Skeletal muscle satellite cell (primary cell): ENCODE measurements at regions not wholly inside any gene's neighbourhood (a gene's known extent, or its start where the extent isn't known, plus 50 kb on each side); places are given as distances from the start of the nearest gene placed in this dataset.

ENCODE experiments used
- H3K27me3 ChIP-seq: 2 replicates; pipeline ENCODE4 v1.7.0; 2013; ENCODE audit warnings: low read length; ENCODE audit not compliant: control insufficient read depth, insufficient read depth
- H3K36me3 ChIP-seq: 2 replicates; pipeline ENCODE4 v1.7.0; 2013; ENCODE audit warnings: mild to moderate bottlenecking, control low read depth, low read length; ENCODE audit not compliant: insufficient read depth
- H3K4me1 ChIP-seq: 2 replicates; pipeline ENCODE4 v1.7.0; 2013; ENCODE audit warnings: low read length; ENCODE audit not compliant: control insufficient read depth, insufficient read depth
- H3K4me2 ChIP-seq: 2 replicates; pipeline ENCODE4 v1.7.0; 2013; ENCODE audit warnings: mild to moderate bottlenecking, low read length
- H3K4me3 ChIP-seq: 2 replicates; pipeline ENCODE4 v1.7.0; 2013; ENCODE audit warnings: low read length
- H3K9ac ChIP-seq: 2 replicates; pipeline ENCODE4 v1.7.0; 2013; ENCODE audit warnings: mild to moderate bottlenecking, low read depth, low read length, moderate library complexity
- H3K9me3 ChIP-seq: replicated peaks from 2 replicates; pipeline ENCODE4 v1.7.0; 2013; ENCODE audit warnings: mild to moderate bottlenecking, control low read depth, low read length

DNA sequence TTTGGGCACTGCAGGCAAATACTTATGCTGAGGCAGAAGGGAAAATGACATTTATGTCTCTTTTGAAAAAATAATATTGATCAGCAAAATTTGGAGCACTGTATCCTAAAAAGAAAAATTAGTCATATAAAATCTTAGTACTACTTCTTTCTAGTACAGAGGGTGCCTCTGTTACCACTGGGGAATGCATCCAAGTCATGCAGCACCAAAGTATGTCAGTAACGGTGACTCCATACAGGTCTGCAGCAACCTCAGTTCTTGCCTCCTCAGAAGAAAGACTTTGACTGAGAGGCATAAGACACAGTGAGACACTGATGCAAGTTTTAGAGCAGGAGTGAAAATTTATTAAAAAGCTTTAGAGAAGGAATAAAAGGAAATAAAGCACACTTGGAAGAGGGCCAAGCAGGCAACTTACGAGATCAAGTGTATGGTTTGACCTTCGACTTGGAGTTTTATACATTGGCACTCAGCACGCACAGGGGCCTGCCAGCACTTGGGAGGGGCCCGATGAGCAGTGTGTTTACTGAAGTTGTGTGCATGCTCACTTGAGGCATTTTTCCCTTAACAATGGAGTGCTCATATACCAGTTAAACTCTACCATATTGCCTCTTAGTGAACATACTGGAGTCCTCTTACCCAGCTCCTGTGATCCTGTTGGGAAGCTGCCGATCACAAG, 1244.8 kb downstream of the EPHA7 start:
- Histone ChIP-seq H3K4me3 (no peak overlapping the region), H3K9ac (no peak overlapping the region), H3K4me2 (no peak overlapping the region), H3K9me3 (no peaks in the 10 kb centered on the region), H3K4me1 (peaks cover 5% of the 10 kb centered on the region), H3K36me3 (no peaks in the 10 kb centered on the region), H3K27me3 (no peaks in the 10 kb centered on the region)

GRCh38 chr6:92169506-92169905, 1249.9 kb downstream of the EPHA7 start:
- no peaks in the 10 kb centered on the region for H3K9me3 ChIP-seq
- no peak overlapping the region for H3K4me3 ChIP-seq
- H3K4me2 ChIP-seq, result no peak overlapping the region
- peaks cover 2% of the 10 kb centered on the region for H3K4me1 ChIP-seq
- no peak overlapping the region for H3K9ac ChIP-seq
- no peaks in the 10 kb centered on the region for H3K36me3 ChIP-seq
- no peaks in the 10 kb centered on the region for H3K27me3 ChIP-seq

- Histone ChIP-seq H3K4me2 (no peak overlapping the region), H3K9ac (no peak overlapping the region), H3K36me3 (no peaks in the 10 kb centered on the region), H3K4me1 (no peaks in the 10 kb centered on the region), H3K4me3 (no peak overlapping the region), H3K27me3 (no peaks in the 10 kb centered on the region), H3K9me3 (no peaks in the 10 kb centered on the region)
These were observed 1252.7 kb downstream of the EPHA7 start for GRCh38 chr6:92166666-92167065.

DNA sequence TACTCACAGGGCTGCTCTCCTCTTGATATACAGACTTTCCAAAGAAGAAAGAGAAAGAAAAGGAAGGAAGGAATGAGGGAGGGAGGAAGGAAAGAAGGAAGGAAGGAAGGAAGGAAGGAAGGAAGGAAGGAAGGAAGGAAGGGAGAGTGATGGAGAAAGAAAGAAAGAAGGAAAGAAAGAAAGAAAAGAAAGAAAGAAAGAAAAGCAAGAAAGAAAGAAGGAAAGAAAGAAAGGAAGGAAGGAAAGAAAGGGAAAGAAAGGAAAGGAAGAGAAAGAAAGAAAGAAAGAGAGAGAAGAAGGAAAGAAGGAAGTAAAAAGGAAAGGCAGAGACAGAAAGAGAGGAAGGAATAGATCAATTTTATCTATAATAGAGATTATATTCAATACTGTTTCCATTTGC, 1257.4 kb downstream of the EPHA7 start:
- Histone ChIP-seq H3K9me3 (no peaks in the 10 kb centered on the region), H3K27me3 (no peaks in the 10 kb centered on the region), H3K36me3 (no peaks in the 10 kb centered on the region), H3K4me3 (no peak overlapping the region), H3K4me2 (no peak overlapping the region), H3K4me1 (no peaks in the 10 kb centered on the region), H3K9ac (no peak overlapping the region)

DNA sequence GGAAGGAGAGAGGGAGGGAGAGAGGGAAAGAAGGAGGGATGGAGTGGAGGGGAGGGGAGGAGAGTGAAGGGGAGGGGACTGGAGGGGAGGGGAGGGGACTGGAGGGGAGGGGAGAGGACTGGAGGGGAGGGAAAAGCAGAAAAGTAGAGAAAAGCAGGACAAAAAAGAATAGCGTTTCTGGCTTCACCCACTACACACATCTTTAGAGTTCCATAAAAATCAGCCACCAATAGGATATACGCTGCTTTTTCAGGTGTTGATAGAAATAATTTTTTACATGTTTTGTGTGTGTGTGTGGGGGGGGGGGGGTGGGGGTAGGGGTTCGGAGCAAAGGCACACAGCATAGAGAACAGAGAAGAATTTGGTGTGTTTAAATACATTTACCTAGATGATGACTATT, 1259.1 kb downstream of the EPHA7 start:
- Histone ChIP-seq H3K36me3 (no peaks in the 10 kb centered on the region), H3K4me2 (no peak overlapping the region), H3K9me3 (no peaks in the 10 kb centered on the region), H3K9ac (no peak overlapping the region), H3K4me3 (no peak overlapping the region), H3K4me1 (no peaks in the 10 kb centered on the region), H3K27me3 (no peaks in the 10 kb centered on the region)

GRCh38 chr6:92159046-92159445, 1260.3 kb downstream of the EPHA7 start:
- Histone ChIP-seq H3K36me3 (no peaks in the 10 kb centered on the region), H3K9me3 (no peaks in the 10 kb centered on the region), H3K27me3 (no peaks in the 10 kb centered on the region), H3K4me1 (no peaks in the 10 kb centered on the region), H3K4me2 (no peak overlapping the region), H3K9ac (no peak overlapping the region), H3K4me3 (no peak overlapping the region)

DNA sequence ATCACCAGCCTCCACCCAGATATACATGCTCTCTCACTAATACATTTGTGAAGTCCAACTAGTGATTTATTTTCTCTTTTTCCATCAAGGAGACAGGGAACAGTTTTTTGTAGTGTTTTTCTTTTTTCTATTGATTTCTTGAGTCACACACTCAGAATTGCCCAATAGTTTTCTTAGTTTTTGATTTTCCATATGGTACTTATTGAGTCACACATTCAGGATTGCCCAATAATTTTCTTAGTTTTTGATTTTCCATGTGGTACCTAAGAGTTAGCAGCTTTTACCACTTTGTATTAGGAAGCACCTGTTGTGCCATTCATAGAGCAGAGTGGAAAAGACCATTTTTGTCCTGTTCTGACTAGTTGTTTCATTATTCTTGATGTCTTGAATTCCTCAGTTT, 1268.8 kb downstream of the EPHA7 start:
- no peaks in the 10 kb centered on the region for H3K9me3 ChIP-seq
- H3K4me1 ChIP-seq, result no peaks in the 10 kb centered on the region
- H3K9ac ChIP-seq, result no peak overlapping the region
- H3K4me3 ChIP-seq, result no peak overlapping the region
- no peaks in the 10 kb centered on the region for H3K27me3 ChIP-seq
- H3K36me3 ChIP-seq, result no peaks in the 10 kb centered on the region
- H3K4me2 ChIP-seq, result no peak overlapping the region

DNA sequence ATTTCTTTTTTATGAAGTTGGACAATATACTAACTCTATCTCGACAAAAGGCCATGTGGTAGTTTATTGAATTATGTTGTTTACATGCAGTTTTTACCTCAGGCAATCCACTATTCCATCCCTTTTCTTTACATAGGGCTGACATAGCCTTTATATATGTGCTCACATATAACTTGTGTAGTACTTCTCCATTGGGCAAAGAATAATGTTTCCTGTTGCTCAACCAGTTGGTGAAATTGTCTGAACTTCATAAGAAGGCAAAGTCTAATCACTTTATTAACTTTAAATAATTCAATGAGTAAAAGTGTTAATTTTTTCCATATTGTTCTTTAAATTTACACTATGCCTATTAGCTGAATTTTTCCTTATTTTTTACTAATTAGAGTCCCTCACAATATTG, 1272.1 kb downstream of the EPHA7 start:
- no peaks in the 10 kb centered on the region for H3K27me3 ChIP-seq
- no peak overlapping the region for H3K4me2 ChIP-seq
- H3K36me3 ChIP-seq, result no peaks in the 10 kb centered on the region

GRCh38 chr6:92139601-92140000, 1279.8 kb downstream of the EPHA7 start:
- H3K4me3 ChIP-seq, result no peak overlapping the region
- no peak overlapping the region for H3K9ac ChIP-seq
- H3K4me1 ChIP-seq, result no peaks in the 10 kb centered on the region
- no peaks in the 10 kb centered on the region for H3K27me3 ChIP-seq
- H3K36me3 ChIP-seq, result no peaks in the 10 kb centered on the region
- no peak overlapping the region for H3K4me2 ChIP-seq
- no peaks in the 10 kb centered on the region for H3K9me3 ChIP-seq

More for the DNA sequence above, 1272.1 kb downstream of the EPHA7 start:
- Histone ChIP-seq H3K9ac (no peak overlapping the region), H3K4me1 (no peaks in the 10 kb centered on the region), H3K4me3 (no peak overlapping the region), H3K9me3 (no peaks in the 10 kb centered on the region)

- Histone ChIP-seq H3K27me3 (no peaks in the 10 kb centered on the region), H3K4me1 (no peaks in the 10 kb centered on the region), H3K9me3 (no peaks in the 10 kb centered on the region), H3K4me3 (no peak overlapping the region), H3K36me3 (no peaks in the 10 kb centered on the region), H3K4me2 (no peak overlapping the region), H3K9ac (no peak overlapping the region)
These were observed 1286.4 kb downstream of the EPHA7 start for GRCh38 chr6:92132957-92133356.

DNA sequence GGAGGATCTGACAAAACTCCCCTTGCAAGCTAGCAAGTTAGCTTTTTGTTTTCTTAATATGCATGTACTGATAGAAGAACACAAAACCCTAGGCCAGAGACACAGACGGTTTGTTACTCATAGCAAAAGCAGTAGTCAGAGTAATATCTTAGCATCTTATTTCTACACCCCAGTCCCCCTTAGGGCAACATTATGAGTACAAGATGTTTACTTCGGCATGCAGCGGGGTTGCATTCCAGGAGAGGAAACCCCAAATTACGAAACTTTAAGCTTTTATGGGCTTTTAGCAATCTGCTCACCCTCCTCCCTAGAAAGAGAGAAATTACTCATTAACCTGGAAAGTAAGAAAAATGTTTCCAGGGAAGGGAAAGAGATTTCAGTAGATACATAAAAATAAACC, 1286.9 kb downstream of the EPHA7 start:
- Histone ChIP-seq H3K9me3 (no peaks in the 10 kb centered on the region), H3K4me3 (no peak overlapping the region), H3K27me3 (no peaks in the 10 kb centered on the region), H3K4me1 (no peaks in the 10 kb centered on the region), H3K4me2 (no peak overlapping the region), H3K36me3 (no peaks in the 10 kb centered on the region), H3K9ac (no peak overlapping the region)

GRCh38 chr6:92130944-92131343, 1288.4 kb downstream of the EPHA7 start:
- Histone ChIP-seq H3K27me3 (no peaks in the 10 kb centered on the region), H3K4me1 (no peaks in the 10 kb centered on the region), H3K4me3 (no peak overlapping the region), H3K9me3 (no peaks in the 10 kb centered on the region), H3K36me3 (no peaks in the 10 kb centered on the region), H3K4me2 (no peak overlapping the region), H3K9ac (no peak overlapping the region)
